H9 (cell line): ENCODE measurements at regions not wholly inside any gene's neighbourhood (a gene's known extent, or its start where the extent isn't known, plus 50 kb on each side); places are given as distances from the start of the nearest gene placed in this dataset.

ENCODE experiments used
- DNase-seq: peaks from one replicate; pipeline ENCODE4 v3.0.0-alpha.2; 2017
- H2AFZ ChIP-seq: one replicate; pipeline ENCODE4 v1.6.1; 2013; ENCODE audit warnings: mild to moderate bottlenecking, low read length, control low read depth, moderate library complexity
- H2AK5ac ChIP-seq: 2 replicates; pipeline ENCODE4 v1.6.1; 2013; ENCODE audit warnings: low read length, control low read depth, mixed read lengths; ENCODE audit not compliant: insufficient read length
- H2BK120ac ChIP-seq: one replicate; pipeline ENCODE4 v1.6.1; 2013; ENCODE audit warnings: low read depth, mild to moderate bottlenecking, low read length, control low read depth, inconsistent platforms; ENCODE audit not compliant: poor library complexity, severe bottlenecking
- H2BK12ac ChIP-seq: 2 replicates; pipeline ENCODE4 v1.6.1; 2013; ENCODE audit warnings: low read length, control low read depth, mixed read lengths, low read depth; ENCODE audit not compliant: insufficient read length
- H2BK15ac ChIP-seq: 2 replicates; pipeline ENCODE4 v1.6.1; 2013; ENCODE audit warnings: low read depth, low read length, control low read depth
- H2BK20ac ChIP-seq: one replicate; pipeline ENCODE4 v1.6.1; 2013; ENCODE audit warnings: low read depth, mild to moderate bottlenecking, low read length, control low read depth, inconsistent platforms; ENCODE audit not compliant: poor library complexity, severe bottlenecking
- H2BK5ac ChIP-seq: 2 replicates; pipeline ENCODE4 v1.6.1; 2013; ENCODE audit warnings: low read length, control low read depth, mixed read lengths; ENCODE audit not compliant: insufficient read length
- H3K14ac ChIP-seq: 2 replicates; pipeline ENCODE4 v1.6.1; 2013; ENCODE audit warnings: low read length, control low read depth; ENCODE audit not compliant: insufficient read depth
- H3K18ac ChIP-seq: 2 replicates; pipeline ENCODE4 v1.6.1; 2013; ENCODE audit warnings: low read depth, mild to moderate bottlenecking, mixed read lengths, low read length, control low read depth; ENCODE audit not compliant: insufficient read length
- H3K23ac ChIP-seq: 2 replicates; pipeline ENCODE4 v1.6.1; 2013; ENCODE audit warnings: low read length, control low read depth, mixed read lengths, low read depth; ENCODE audit not compliant: insufficient read length
- H3K23me2 ChIP-seq: 2 replicates; pipeline ENCODE4 v1.6.1; 2013; ENCODE audit warnings: low read depth, mild to moderate bottlenecking, mixed read lengths, low read length, control low read depth; ENCODE audit not compliant: insufficient read length, poor library complexity, severe bottlenecking
- H3K27ac ChIP-seq: 2 replicates; pipeline ENCODE4 v1.5.1; 2013; ENCODE audit warnings: low read length, control low read depth, mixed read lengths, low read depth; ENCODE audit not compliant: insufficient read length
- H3K27me3 ChIP-seq: 2 replicates; pipeline ENCODE4 v1.6.1; 2013; ENCODE audit warnings: low read length, control low read depth, inconsistent platforms; ENCODE audit not compliant: insufficient read depth
- H3K4ac ChIP-seq: 2 replicates; pipeline ENCODE4 v1.6.1; 2013; ENCODE audit warnings: low read depth, mild to moderate bottlenecking, control low read depth, inconsistent platforms, low read length, moderate library complexity
- H3K4me1 ChIP-seq: 2 replicates; pipeline ENCODE4 v1.6.1; 2013; ENCODE audit warnings: low read length, control low read depth, inconsistent platforms; ENCODE audit not compliant: insufficient read depth
- H3K4me2 ChIP-seq: 2 replicates; pipeline ENCODE4 v1.6.1; 2013; ENCODE audit warnings: low read length, control low read depth, mixed read lengths; ENCODE audit not compliant: insufficient read length, insufficient read depth
- H3K56ac ChIP-seq: 2 replicates; pipeline ENCODE4 v1.6.1; 2013; ENCODE audit warnings: low read depth, mild to moderate bottlenecking, mixed read lengths, low read length, control low read depth; ENCODE audit not compliant: insufficient read length
- H3K79me1 ChIP-seq: 2 replicates; pipeline ENCODE4 v1.6.1; 2013; ENCODE audit warnings: low read depth, mild to moderate bottlenecking, moderate library complexity, low read length, control low read depth, inconsistent platforms; ENCODE audit not compliant: insufficient read depth, poor library complexity, severe bottlenecking
- H3K79me2 ChIP-seq: 2 replicates; pipeline ENCODE4 v1.6.1; 2013; ENCODE audit warnings: low read length, control low read depth, inconsistent platforms; ENCODE audit not compliant: insufficient read depth
- H3K9ac ChIP-seq: 2 replicates; pipeline ENCODE4 v1.6.1; 2013; ENCODE audit warnings: low read length, control low read depth, mixed read lengths; ENCODE audit not compliant: insufficient read length; ENCODE audit errors: extremely low read depth
- H3K9me3 ChIP-seq: one replicate; pipeline ENCODE4 v1.6.1; 2013; ENCODE audit warnings: low read depth, low read length, inconsistent platforms; ENCODE audit not compliant: control insufficient read depth
- H3T11ph ChIP-seq: one replicate; pipeline ENCODE4 v1.6.1; 2013; ENCODE audit warnings: mild to moderate bottlenecking, low read length, control low read depth, inconsistent platforms
- H4K20me1 ChIP-seq: one replicate; pipeline ENCODE4 v1.6.1; 2013; ENCODE audit not compliant: control insufficient read depth, insufficient read length, insufficient read depth
- H4K5ac ChIP-seq: 2 replicates; pipeline ENCODE4 v1.6.1; 2013; ENCODE audit warnings: low read depth, mild to moderate bottlenecking, mixed read lengths, low read length, control low read depth; ENCODE audit not compliant: insufficient read length
- H4K8ac ChIP-seq: replicated peaks from 2 replicates; pipeline ENCODE4 v1.6.1; 2013; ENCODE audit warnings: low read length, control low read depth, mixed read lengths, low read depth; ENCODE audit not compliant: insufficient read length
- H4K91ac ChIP-seq: 2 replicates; pipeline ENCODE4 v1.6.1; 2013; ENCODE audit warnings: low read depth, mild to moderate bottlenecking, moderate library complexity, mixed read lengths, low read length, control low read depth; ENCODE audit not compliant: insufficient read length
- H3K27ac Mint-ChIP-seq, 3 experiments: 2 replicates in 2 of 3; 3 replicates in 1 of 3; pipeline ENCODE4 v1.8.0; 2020 to 2021; ENCODE audit warnings: mixed read lengths in 3 of 3, mild to moderate bottlenecking in 1 of 3, moderate library complexity in 1 of 3
- H3K27me3 Mint-ChIP-seq: 2 replicates; pipeline ENCODE4 v1.8.0; 2021; ENCODE audit warnings: low read depth, mild to moderate bottlenecking, moderate library complexity, mixed read lengths
- H3K36me3 Mint-ChIP-seq, 3 experiments: 2 replicates in 2 of 3; 3 replicates in 1 of 3; pipeline ENCODE4 v1.8.0; 2020 to 2021; ENCODE audit warnings: low read depth in 3 of 3, mixed read lengths in 3 of 3; ENCODE audit not compliant: insufficient read depth in 1 of 3
- H3K4me1 Mint-ChIP-seq, 2 experiments: 2 replicates each; pipeline ENCODE4 v1.8.0; 2020; ENCODE audit warnings: mixed read lengths in 2 of 2
- H3K4me3 Mint-ChIP-seq, 2 experiments: 2 replicates in 1 of 2; 3 replicates in 1 of 2; pipeline ENCODE4 v1.8.0; 2020 to 2021; ENCODE audit warnings: mild to moderate bottlenecking in 2 of 2, mixed read lengths in 2 of 2, moderate library complexity in 1 of 2
- H3K9me3 Mint-ChIP-seq, 2 experiments: 2 replicates in 1 of 2; 3 replicates in 1 of 2; pipeline ENCODE4 v1.8.0; 2020; ENCODE audit warnings: mild to moderate bottlenecking in 2 of 2, mixed read lengths in 2 of 2, moderate library complexity in 1 of 2
- WGBS: extraction: QIAGEN DNeasy Blood & Tissue Kit; methylation state at CpG from one replicate; pipeline ENCODE4 v1.1.7; 2013; ENCODE audit warnings: missing lambda C conversion rate, low lambda C conversion rate, mixed read lengths; ENCODE audit not compliant: insufficient read length; ENCODE audit errors: extremely low coverage; 5-methylcytosine and 5-hydroxymethylcytosine counted together
- TF ChIP-seq, protein P1 (sequence below): fragments of 200-600 bp; sonication (generic); conservative IDR thresholded peaks from 3 replicates; pipeline ENCODE4 v1.8.0; 2021; ENCODE audit warnings: antibody characterized with exemption, mild to moderate bottlenecking

DNA sequence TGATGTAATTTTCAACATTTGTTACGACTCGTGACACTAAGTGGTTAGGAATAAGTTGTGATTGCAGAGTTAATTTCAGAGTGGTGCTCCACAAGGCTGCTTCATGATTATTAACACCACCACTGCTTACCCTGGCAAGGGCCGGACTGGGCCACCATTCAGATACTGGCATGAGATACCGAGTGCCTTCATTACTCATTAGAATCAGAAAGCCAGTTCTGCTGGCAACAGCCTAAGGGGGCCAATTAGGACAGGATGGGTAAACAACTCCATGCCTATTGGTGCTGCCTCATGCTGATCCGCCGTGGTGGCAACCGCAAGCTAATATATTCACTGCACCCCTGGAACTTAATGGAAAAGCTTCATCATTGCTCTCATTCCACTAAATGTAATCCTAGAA is 575.1 kb downstream of the EFNB2 start:
- H3T11ph ChIP-seq: no peak overlapping the region
- no peak overlapping the region for H4K5ac ChIP-seq
- H3K18ac ChIP-seq: no peak overlapping the region
- no peak overlapping the region for H2BK20ac ChIP-seq
- H3K4ac ChIP-seq: no peak overlapping the region
- H3K9me3 ChIP-seq: no peaks in the 10 kb centered on the region
- H3K14ac ChIP-seq: no peak overlapping the region
- no peak overlapping the region for H2AK5ac ChIP-seq
- DNase-seq: no peak
- no peaks in the 10 kb centered on the region for H3K4me1 Mint-ChIP-seq
- no peak overlapping the region for H2BK12ac ChIP-seq
- no peak overlapping the region for H2BK120ac ChIP-seq
- H3K4me2 ChIP-seq: no peak overlapping the region
- no peak overlapping the region for H2BK5ac ChIP-seq
- no peaks in the 10 kb centered on the region for H3K9me3 Mint-ChIP-seq
- TF ChIP-seq, protein P1, sequence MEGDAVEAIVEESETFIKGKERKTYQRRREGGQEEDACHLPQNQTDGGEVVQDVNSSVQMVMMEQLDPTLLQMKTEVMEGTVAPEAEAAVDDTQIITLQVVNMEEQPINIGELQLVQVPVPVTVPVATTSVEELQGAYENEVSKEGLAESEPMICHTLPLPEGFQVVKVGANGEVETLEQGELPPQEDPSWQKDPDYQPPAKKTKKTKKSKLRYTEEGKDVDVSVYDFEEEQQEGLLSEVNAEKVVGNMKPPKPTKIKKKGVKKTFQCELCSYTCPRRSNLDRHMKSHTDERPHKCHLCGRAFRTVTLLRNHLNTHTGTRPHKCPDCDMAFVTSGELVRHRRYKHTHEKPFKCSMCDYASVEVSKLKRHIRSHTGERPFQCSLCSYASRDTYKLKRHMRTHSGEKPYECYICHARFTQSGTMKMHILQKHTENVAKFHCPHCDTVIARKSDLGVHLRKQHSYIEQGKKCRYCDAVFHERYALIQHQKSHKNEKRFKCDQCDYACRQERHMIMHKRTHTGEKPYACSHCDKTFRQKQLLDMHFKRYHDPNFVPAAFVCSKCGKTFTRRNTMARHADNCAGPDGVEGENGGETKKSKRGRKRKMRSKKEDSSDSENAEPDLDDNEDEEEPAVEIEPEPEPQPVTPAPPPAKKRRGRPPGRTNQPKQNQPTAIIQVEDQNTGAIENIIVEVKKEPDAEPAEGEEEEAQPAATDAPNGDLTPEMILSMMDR: no peak
- no peaks in the 10 kb centered on the region; a peak in 1 of 7 replicates for H3K36me3 Mint-ChIP-seq
- no peaks in the 10 kb centered on the region for H3K79me2 ChIP-seq
- no peak overlapping the region for H3K23ac ChIP-seq
- H4K20me1 ChIP-seq: no peaks in the 10 kb centered on the region
- H3K4me3 Mint-ChIP-seq: no peak overlapping the region
- H3K27me3 ChIP-seq: no peaks in the 10 kb centered on the region
- no peak overlapping the region for H3K9ac ChIP-seq
- no peak overlapping the region for H2AFZ ChIP-seq
- no peak overlapping the region for H3K27ac Mint-ChIP-seq
- H2BK15ac ChIP-seq: no peak overlapping the region
- H3K27me3 Mint-ChIP-seq: no peaks in the 10 kb centered on the region
- no peak overlapping the region for H3K56ac ChIP-seq
- no CpG with 5 or more reads among the region's 7 CpGs for WGBS
- no peaks in the 10 kb centered on the region for H3K4me1 ChIP-seq
- H3K79me1 ChIP-seq: no peaks in the 10 kb centered on the region
- no peaks in the 10 kb centered on the region for H3K23me2 ChIP-seq
- no peak overlapping the region for H4K91ac ChIP-seq
- no peak overlapping the region for H3K27ac ChIP-seq
- H4K8ac ChIP-seq: no peak overlapping the region
